Skeletal muscle satellite cell (primary cell): ENCODE measurements at regions not wholly inside any gene's neighbourhood (a gene's known extent, or its start where the extent isn't known, plus 50 kb on each side); places are given as distances from the start of the nearest gene placed in this dataset.
A peak's percentile ranks its signal among the peaks of the same experiment; 100 is the strongest.

Experiments used
- H3K27me3 ChIP-seq: 2 replicates; pipeline ENCODE4 v1.7.0; 2013; ENCODE audit warnings: low read length; ENCODE audit not compliant: control insufficient read depth, insufficient read depth
- H3K36me3 ChIP-seq: 2 replicates; pipeline ENCODE4 v1.7.0; 2013; ENCODE audit warnings: mild to moderate bottlenecking, control low read depth, low read length; ENCODE audit not compliant: insufficient read depth
- H3K4me1 ChIP-seq: 2 replicates; pipeline ENCODE4 v1.7.0; 2013; ENCODE audit warnings: low read length; ENCODE audit not compliant: control insufficient read depth, insufficient read depth
- H3K4me2 ChIP-seq: 2 replicates; pipeline ENCODE4 v1.7.0; 2013; ENCODE audit warnings: mild to moderate bottlenecking, low read length
- H3K4me3 ChIP-seq: 2 replicates; pipeline ENCODE4 v1.7.0; 2013; ENCODE audit warnings: low read length
- H3K9ac ChIP-seq: 2 replicates; pipeline ENCODE4 v1.7.0; 2013; ENCODE audit warnings: mild to moderate bottlenecking, low read depth, low read length, moderate library complexity
- H3K9me3 ChIP-seq: replicated peaks from 2 replicates; pipeline ENCODE4 v1.7.0; 2013; ENCODE audit warnings: mild to moderate bottlenecking, control low read depth, low read length

GRCh38 chr2:128722489-128722888 lies 403.8 kb upstream of the HS6ST1 start:
- Histone ChIP-seq H3K36me3 (no peaks in the 10 kb centered on the region), H3K9me3 (peaks cover 3% of the 10 kb centered on the region), H3K27me3 (no peaks in the 10 kb centered on the region), H3K4me3 (no peak overlapping the region), H3K9ac (no peak overlapping the region), H3K4me2 (no peak overlapping the region), H3K4me1 (no peaks in the 10 kb centered on the region)

GRCh38 chr2:128724547-128724946 lies 405.9 kb upstream of the HS6ST1 start:
- Histone ChIP-seq H3K9ac (no peak overlapping the region), H3K4me2 (no peak overlapping the region), H3K9me3 (peaks cover 3% of the 10 kb centered on the region), H3K4me3 (no peak overlapping the region), H3K36me3 (no peaks in the 10 kb centered on the region), H3K4me1 (no peaks in the 10 kb centered on the region), H3K27me3 (no peaks in the 10 kb centered on the region)

GRCh38 chr2:128724972-128725371 lies 406.3 kb upstream of the HS6ST1 start:
- H3K9me3 ChIP-seq, result peaks cover 3% of the 10 kb centered on the region
- H3K4me1 ChIP-seq, result no peaks in the 10 kb centered on the region
- H3K4me3 ChIP-seq, result no peak overlapping the region
- no peaks in the 10 kb centered on the region for H3K36me3 ChIP-seq
- no peak overlapping the region for H3K4me2 ChIP-seq
- no peaks in the 10 kb centered on the region for H3K27me3 ChIP-seq
- H3K9ac ChIP-seq, result no peak overlapping the region

DNA sequence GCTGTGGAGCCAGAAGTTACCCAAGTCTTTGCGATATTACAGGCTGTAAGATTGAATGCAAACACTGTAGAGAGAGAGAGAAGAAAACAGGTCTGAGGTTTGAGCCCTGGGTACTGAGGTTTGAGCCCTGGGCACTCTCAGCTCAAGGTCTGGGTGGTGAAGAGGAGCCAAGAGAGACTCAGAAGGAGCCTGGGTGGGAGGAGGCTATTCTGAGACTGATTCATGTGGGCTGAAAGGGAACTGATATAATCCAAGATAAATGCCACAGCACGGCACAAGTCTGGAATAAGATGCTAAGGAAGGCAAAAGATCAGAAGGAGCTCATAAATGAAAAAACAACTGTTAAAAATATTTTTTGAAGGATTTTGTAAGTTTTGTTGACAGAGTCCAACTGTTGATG lies 407.6 kb upstream of the HS6ST1 start:
- H3K9ac ChIP-seq, result no peak overlapping the region
- no peak overlapping the region for H3K4me3 ChIP-seq
- peaks cover 3% of the 10 kb centered on the region for H3K9me3 ChIP-seq
- H3K4me2 ChIP-seq, result no peak overlapping the region
- no peaks in the 10 kb centered on the region for H3K27me3 ChIP-seq
- no peaks in the 10 kb centered on the region for H3K4me1 ChIP-seq
- H3K36me3 ChIP-seq, result no peaks in the 10 kb centered on the region

- Histone ChIP-seq H3K9ac (no peak overlapping the region), H3K4me1 (no peaks in the 10 kb centered on the region), H3K4me2 (no peak overlapping the region), H3K36me3 (no peaks in the 10 kb centered on the region), H3K27me3 (no peaks in the 10 kb centered on the region), H3K4me3 (no peak overlapping the region), H3K9me3 (no peaks in the 10 kb centered on the region)
Measured at GRCh38 chr2:128726911-128727310, 408.2 kb upstream of the HS6ST1 start.

DNA sequence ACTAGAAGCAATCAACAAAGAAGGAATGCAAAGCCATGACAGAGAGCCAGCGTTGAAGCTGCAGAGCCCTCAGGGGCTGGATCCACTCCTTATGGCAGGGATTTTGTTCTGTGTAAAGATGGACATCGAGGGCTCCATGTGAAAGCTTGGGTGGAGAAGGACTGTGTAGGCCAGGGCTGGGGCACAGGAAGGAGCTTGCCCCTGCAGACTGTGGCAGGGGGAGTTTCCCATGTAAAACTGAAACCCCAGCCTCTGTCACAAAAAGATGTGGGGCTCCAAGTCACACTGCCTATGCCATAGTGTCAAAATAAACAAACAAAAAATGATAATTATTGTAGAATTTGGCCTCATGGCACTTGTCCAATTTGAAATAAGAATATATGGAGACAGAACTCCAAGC lies 408.7 kb upstream of the HS6ST1 start:
- Histone ChIP-seq H3K9me3 (no peaks in the 10 kb centered on the region), H3K4me1 (no peaks in the 10 kb centered on the region), H3K4me2 (no peak overlapping the region), H3K9ac (no peak overlapping the region), H3K36me3 (no peaks in the 10 kb centered on the region), H3K4me3 (no peak overlapping the region), H3K27me3 (no peaks in the 10 kb centered on the region)

DNA sequence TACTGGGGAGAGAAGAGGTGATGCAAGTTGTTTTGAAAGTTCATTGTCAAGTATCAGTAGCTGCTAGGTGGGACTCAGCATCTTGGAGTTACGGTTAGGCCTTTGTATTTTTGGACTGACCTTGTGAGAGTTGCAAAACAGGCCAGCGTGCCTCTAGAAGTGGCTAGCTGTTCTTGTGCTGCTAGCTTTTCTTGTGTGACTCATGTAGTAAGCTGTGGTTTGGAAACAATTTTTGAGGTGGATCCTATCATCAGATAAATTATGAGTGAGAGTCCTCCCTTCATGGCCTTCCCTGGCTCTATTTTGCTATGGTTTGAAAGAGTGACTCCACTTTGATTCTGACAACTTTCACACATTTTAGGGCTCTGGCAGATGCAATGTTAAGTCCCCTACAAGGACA lies 409.2 kb upstream of the HS6ST1 start:
- Histone ChIP-seq H3K4me3 (no peak overlapping the region), H3K9ac (no peak overlapping the region), H3K4me1 (no peaks in the 10 kb centered on the region), H3K9me3 (no peaks in the 10 kb centered on the region), H3K36me3 (no peaks in the 10 kb centered on the region), H3K27me3 (no peaks in the 10 kb centered on the region), H3K4me2 (no peak overlapping the region)

DNA sequence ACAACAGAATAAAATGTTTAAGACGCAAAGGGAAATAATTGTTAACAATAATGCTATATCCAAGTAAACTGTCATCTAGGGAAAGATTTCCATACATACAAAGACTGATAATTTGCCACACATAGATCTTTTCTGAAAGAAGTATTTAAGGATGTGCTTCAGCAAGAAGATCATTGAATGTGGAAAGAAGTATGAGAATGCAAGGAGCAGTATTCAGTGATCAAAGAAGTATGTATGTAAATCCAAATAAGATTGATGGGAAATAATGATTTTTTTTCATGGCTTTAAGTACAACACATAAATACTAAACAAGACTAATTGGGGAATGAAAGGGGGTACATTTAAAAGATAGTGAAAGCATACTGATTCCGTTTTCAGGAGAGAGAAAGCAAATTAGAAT lies 410.4 kb upstream of the HS6ST1 start:
- H3K4me2 ChIP-seq, result no peak overlapping the region
- H3K27me3 ChIP-seq, result no peaks in the 10 kb centered on the region
- no peaks in the 10 kb centered on the region for H3K36me3 ChIP-seq
- H3K4me3 ChIP-seq, result no peak overlapping the region
- no peaks in the 10 kb centered on the region for H3K9me3 ChIP-seq
- no peaks in the 10 kb centered on the region for H3K4me1 ChIP-seq
- no peak overlapping the region for H3K9ac ChIP-seq

DNA sequence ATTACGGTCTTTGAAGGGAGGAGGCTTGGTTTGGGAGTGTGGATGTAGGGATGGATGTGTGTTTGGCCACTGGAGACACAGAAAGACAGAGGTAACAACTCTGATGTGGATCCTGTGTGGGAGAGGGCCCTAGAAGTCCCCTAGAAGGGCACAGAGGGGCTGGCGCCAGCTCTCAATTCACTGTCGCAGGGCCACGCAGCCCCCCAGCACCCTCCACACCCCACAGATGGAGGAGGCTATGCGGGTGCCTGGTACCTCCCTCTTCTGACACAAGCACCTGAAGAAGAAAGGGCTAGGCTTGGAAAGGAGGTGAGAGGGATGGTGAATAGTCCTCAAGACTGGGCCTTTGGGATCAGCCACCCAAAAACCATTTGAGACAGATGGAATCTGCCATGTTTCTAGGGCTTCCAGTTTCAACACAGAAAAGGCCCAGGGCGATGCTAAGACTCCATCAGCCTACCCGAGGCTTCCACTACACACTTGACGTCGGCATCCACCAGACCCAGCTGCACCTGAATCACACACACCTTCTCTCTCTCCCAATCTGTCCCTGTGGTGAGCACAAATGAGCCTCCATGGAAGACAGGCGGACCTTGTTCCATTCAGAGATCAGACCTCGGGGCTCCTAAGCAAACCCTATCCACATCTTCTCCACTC lies 413.5 kb upstream of the HS6ST1 start:
- no peaks in the 10 kb centered on the region for H3K27me3 ChIP-seq
- no peak overlapping the region for H3K4me3 ChIP-seq
- no peaks in the 10 kb centered on the region for H3K9me3 ChIP-seq
- no peak overlapping the region for H3K4me2 ChIP-seq
- no peaks in the 10 kb centered on the region for H3K4me1 ChIP-seq
- H3K9ac ChIP-seq, result no peak overlapping the region
- H3K36me3 ChIP-seq, result no peaks in the 10 kb centered on the region

DNA sequence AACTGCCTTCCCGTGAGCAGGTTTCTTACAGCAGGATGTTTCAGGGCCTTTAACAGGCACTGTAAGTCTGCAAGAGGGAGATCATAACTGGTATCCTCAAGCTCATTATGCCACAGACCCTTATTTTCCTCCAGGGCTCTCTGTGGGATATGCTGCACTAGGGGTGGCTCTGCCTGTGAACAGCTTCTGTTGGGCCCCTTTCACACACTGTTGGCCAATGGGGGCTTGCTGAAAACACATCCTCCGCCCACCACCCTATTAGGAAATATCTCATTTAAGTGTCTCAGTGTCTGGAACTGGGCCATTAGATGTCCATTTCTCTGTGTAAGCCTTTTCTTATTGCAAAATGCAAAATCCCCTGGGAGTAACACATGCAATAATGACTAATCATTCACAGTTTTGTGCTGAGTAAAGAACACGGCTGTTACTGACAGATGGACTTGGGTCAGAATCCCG lies 414.3 kb upstream of the HS6ST1 start:
- no peak overlapping the region for H3K4me3 ChIP-seq
- H3K9ac ChIP-seq, result no peak overlapping the region
- no peaks in the 10 kb centered on the region for H3K36me3 ChIP-seq
- H3K4me2 ChIP-seq, result peak overlapping the region; percentile 20
- H3K27me3 ChIP-seq, result no peaks in the 10 kb centered on the region
- H3K4me1 ChIP-seq, result no peaks in the 10 kb centered on the region
- no peaks in the 10 kb centered on the region for H3K9me3 ChIP-seq

DNA sequence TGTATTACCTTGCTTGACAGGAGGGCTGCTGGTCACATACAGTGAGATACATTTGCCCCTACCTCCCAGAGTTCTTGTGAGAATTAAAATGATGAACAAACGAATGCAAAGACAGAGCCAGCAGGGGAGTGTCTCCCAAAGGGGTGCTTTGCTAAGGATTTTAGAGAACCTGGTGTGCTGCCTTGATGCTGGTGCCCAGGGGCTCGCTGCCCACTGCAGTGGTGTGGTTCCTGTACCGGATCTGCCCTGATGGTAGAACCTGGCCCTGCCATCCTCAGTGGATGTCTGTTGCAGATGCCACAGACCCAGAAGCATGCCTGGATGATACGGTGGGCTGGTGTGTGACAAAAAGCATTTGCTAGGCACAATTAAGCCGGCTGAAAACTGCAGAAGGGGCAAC lies 414.8 kb upstream of the HS6ST1 start:
- no peak overlapping the region for H3K4me3 ChIP-seq

GRCh38 chr2:128734521-128735295 lies 416.0 kb upstream of the HS6ST1 start:
- no peaks in the 10 kb centered on the region for H3K36me3 ChIP-seq
- H3K27me3 ChIP-seq, result no peaks in the 10 kb centered on the region
- H3K4me2 ChIP-seq, result no peak overlapping the region
- no peak overlapping the region for H3K9ac ChIP-seq
- no peaks in the 10 kb centered on the region for H3K4me1 ChIP-seq
- H3K9me3 ChIP-seq, result no peaks in the 10 kb centered on the region
- H3K4me3 ChIP-seq, result no peak overlapping the region

More for the DNA sequence above, 414.8 kb upstream of the HS6ST1 start:
- H3K4me1 ChIP-seq, result no peaks in the 10 kb centered on the region
- peak overlapping the region; percentile 20 for H3K4me2 ChIP-seq
- H3K27me3 ChIP-seq, result no peaks in the 10 kb centered on the region
- H3K9ac ChIP-seq, result no peak overlapping the region
- no peaks in the 10 kb centered on the region for H3K36me3 ChIP-seq
- H3K9me3 ChIP-seq, result no peaks in the 10 kb centered on the region
